GM12878 (cell line): ENCODE measurements at regions not wholly inside any gene's neighbourhood (a gene's known extent, or its start where the extent isn't known, plus 50 kb on each side); places are given as distances from the start of the nearest gene placed in this dataset.

Experiments
- BRCA1 ChIP-seq: IDR thresholded peaks from 2 replicates; pipeline ENCODE4 v1.6.1; 2011; ENCODE audit warnings: low read depth, low read length, improper control_type of control experiment
- CTCF ChIP-seq, 3 experiments: IDR thresholded peaks in 2 of 3; conservative IDR thresholded peaks in 1 of 3; 2 replicates each; pipeline ENCODE4 v1.5.1; 2011; ENCODE audit warnings: low read depth in 3 of 3, low read length in 3 of 3, mild to moderate bottlenecking in 3 of 3, control low read depth in 2 of 3, moderate library complexity in 2 of 3, inconsistent platforms in 1 of 3, mixed read lengths in 1 of 3; ENCODE audit not compliant: control insufficient read depth in 2 of 3, insufficient read depth in 1 of 3; ENCODE audit errors: extremely low read depth in 1 of 3
- EZH2 ChIP-seq: IDR thresholded peaks from 2 replicates; pipeline ENCODE4 v1.6.1; 2012; ENCODE audit warnings: low read depth, mild to moderate bottlenecking, control low read depth, inconsistent platforms, low read length, borderline replicate concordance; ENCODE audit not compliant: control insufficient read depth
- HDGF ChIP-seq: fragments of 450-650 bp; IDR thresholded peaks from 2 replicates; pipeline ENCODE4 v1.6.1; 2016; ENCODE audit warnings: antibody characterized with exemption
- JUND ChIP-seq: IDR thresholded peaks from 2 replicates; pipeline ENCODE4 v1.6.1; 2012; ENCODE audit warnings: low read depth, mild to moderate bottlenecking, low read length, improper control_type of control experiment, moderate library complexity
- POLR2A ChIP-seq: IDR thresholded peaks from 2 replicates; pipeline ENCODE4 v1.6.1; 2011; ENCODE audit warnings: low read depth, mild to moderate bottlenecking, low read length
- SRF ChIP-seq, 2 experiments: IDR thresholded peaks; 2 replicates each; pipeline ENCODE4 v1.6.1; 2011; ENCODE audit warnings: low read depth in 2 of 2, low read length in 2 of 2, mild to moderate bottlenecking in 1 of 2, moderate library complexity in 1 of 2
- SUZ12 ChIP-seq: fragments of 200-600 bp; sonication (generic); IDR thresholded peaks from one replicate; pipeline ENCODE4 v1.6.1; 2018; ENCODE audit warnings: antibody characterized with exemption, mild to moderate bottlenecking; ENCODE audit not compliant: unreplicated experiment
- TAF1 ChIP-seq: IDR thresholded peaks from 2 replicates; pipeline ENCODE4 v1.6.1; 2011; ENCODE audit warnings: mild to moderate bottlenecking, low read depth, low read length, borderline replicate concordance

DNA sequence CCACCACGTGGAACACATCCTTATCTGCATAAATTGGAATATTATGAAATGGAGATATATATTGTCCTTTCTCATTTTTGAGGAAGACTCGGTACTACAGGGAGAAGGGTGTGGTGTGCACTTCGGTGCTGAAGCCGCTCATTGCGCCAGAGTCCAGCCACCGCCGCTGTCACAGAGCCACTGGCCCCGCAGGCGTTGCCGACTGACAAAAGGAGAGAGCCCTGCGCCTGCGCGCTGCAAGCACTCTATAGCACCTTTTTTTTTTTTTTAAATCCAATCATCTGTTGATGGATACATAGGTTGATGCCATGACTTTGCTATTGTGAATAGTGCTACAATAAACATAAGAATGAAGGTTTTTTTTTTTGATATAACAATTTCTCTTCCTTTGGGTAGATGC lies 130.0 kb upstream of the TBC1D5 start:
- TF ChIP-seq SRF (IDR thresholded peaks at IDR 0.05; ENCODE audit: low read depth in 2 of 2, low read length in 2 of 2), result no peak
- no peak for TF ChIP-seq BRCA1
- TF ChIP-seq CTCF (IDR thresholded peaks at IDR 0.05 in 2 of 3, conservative IDR thresholded peaks at IDR 0.05 in 1 of 3; ENCODE audit: control insufficient read depth in 2 of 3, extremely low read depth in 1 of 3, insufficient read depth in 1 of 3, low read depth in 3 of 3, low read length in 3 of 3), result no peak
- no peak for TF ChIP-seq EZH2
- TF ChIP-seq HDGF, result no peak
- TF ChIP-seq TAF1, result no peak
- no peak for TF ChIP-seq SUZ12
- no peak for TF ChIP-seq POLR2A
- TF ChIP-seq JUND, result no peak
